ENCODE measurements at regions not wholly inside any gene's neighbourhood (a gene's known extent, or its start where the extent isn't known, plus 50 kb on each side); places are given as distances from the start of the nearest gene placed in this dataset.
"Not testable (repeated sequence)": the region's sequence is repeated elsewhere in the genome, so short reads cannot be mapped to it uniquely, and the experiment has no call there.

DNA sequence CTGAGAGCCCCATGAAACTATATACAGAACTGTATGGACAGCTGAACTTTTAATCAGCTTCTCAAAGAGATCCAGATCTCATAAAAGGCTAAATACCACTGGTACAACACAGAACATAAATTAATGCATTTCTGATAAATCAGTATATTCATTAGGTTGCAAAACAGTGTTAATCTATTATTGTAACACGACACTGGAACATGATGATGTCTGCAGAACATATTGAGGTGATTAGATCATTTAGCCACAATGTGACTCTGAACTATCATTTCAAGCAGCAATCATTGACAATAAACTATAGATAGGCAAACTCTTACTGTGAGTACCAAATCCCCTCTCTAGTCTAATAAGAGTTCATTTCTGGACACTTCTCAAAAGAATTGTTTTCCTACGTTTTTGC, 50.3 kb downstream of the GASK1B start:
- no peak overlapping the region for H2BK12ac ChIP-seq (ENCODE audit: low read length)
- no peak overlapping the region for H3K9ac ChIP-seq (ENCODE audit: low read depth, low read length, poor library complexity)
- H3K23ac ChIP-seq (ENCODE audit: low read depth, low read length, poor library complexity), result no peak overlapping the region
- no peak overlapping the region for H2AFZ ChIP-seq (ENCODE audit: low read length)
- H3K4me2 ChIP-seq (ENCODE audit: insufficient read depth, low read length, poor library complexity, severe bottlenecking), result no peak overlapping the region
- no peak overlapping the region for H2AK5ac ChIP-seq (ENCODE audit: low read depth, low read length)
- no peak overlapping the region for H4K8ac ChIP-seq (ENCODE audit: low read depth, low read length)
- no peak overlapping the region for H2BK15ac ChIP-seq (ENCODE audit: low read length)
- no CpG with 5 or more reads among the region's 2 CpGs for WGBS, 2 donors (ENCODE audit: extremely low coverage in 2 of 2, insufficient read length in 2 of 2, insufficient replicate concordance in 1 of 2)
- peaks cover 2 to 4% of the 10 kb centered on the region in 2 donors for H3K4me1 ChIP-seq (ENCODE audit: control insufficient read depth in 2 of 2, insufficient read depth in 1 of 2, low read depth in 1 of 2, low read length in 2 of 2)
- H3K18ac ChIP-seq (ENCODE audit: low read length), result no peak overlapping the region
- DNase-seq (ENCODE audit: low spot score), result no peak
- no peak overlapping the region for H3K14ac ChIP-seq (ENCODE audit: low read length)
- no peak overlapping the region for H3K27ac ChIP-seq (replicated peaks; ENCODE audit: low read length)
- H4K91ac ChIP-seq (ENCODE audit: low read depth, low read length, poor library complexity), result no peak overlapping the region
- H3K36me3 ChIP-seq (replicated peaks in 1 of 2; ENCODE audit: control insufficient read depth in 2 of 2, insufficient read depth in 2 of 2, low read length in 2 of 2), result no peaks in the 10 kb centered on the region
- H2BK120ac ChIP-seq (ENCODE audit: low read depth, low read length), result no peak overlapping the region
- H3K9me3 ChIP-seq (replicated peaks in 1 of 2; ENCODE audit: control insufficient read depth in 2 of 2, insufficient read depth in 1 of 2, low read depth in 1 of 2, low read length in 2 of 2), result no peaks in the 10 kb centered on the region
- H3K27me3 ChIP-seq (ENCODE audit: control insufficient read depth in 3 of 3, insufficient read depth in 3 of 3, low read depth in 1 of 3, low read length in 3 of 3), result no peaks in the 10 kb centered on the region
- H3K4ac ChIP-seq (ENCODE audit: low read length), result no peak overlapping the region
- H3K79me1 ChIP-seq (ENCODE audit: low read depth, low read length), result no peaks in the 10 kb centered on the region
- H3K4me3 ChIP-seq (ENCODE audit: low read length in 2 of 2), result no peak overlapping the region
- H2BK5ac ChIP-seq (ENCODE audit: low read length), result no peak overlapping the region

DNA sequence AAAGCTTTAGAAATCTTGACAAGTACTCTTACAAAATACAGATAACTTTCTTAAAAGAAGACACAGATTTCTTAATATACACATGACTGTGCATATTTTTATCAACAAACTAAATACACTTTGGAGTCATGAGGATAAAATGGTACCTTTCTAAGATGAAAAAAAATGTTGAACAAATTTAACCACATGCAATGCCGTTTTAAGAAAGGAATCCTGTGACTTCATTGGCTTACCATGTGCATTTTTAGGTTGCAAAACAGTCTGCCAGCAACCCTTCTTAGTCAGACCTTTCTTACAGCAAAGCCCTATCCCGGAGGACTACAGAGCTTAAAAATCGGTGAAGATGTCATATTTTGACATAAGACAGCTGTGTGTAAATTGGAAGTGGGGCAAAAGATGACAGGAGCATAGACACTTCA, 51.7 kb downstream of the GASK1B start:
- Histone ChIP-seq H3K4me1 (ENCODE audit: control insufficient read depth in 2 of 2, insufficient read depth in 1 of 2, low read depth in 1 of 2, low read length in 2 of 2) (peaks cover 2 to 4% of the 10 kb centered on the region in 2 donors), H2AFZ (ENCODE audit: low read length) (peak overlapping the region; percentile 21), H2BK5ac (ENCODE audit: low read length) (no peak overlapping the region), H2BK15ac (ENCODE audit: low read length) (no peak overlapping the region), H2BK12ac (ENCODE audit: low read length) (no peak overlapping the region), H3K9me3 (replicated peaks in 1 of 2; ENCODE audit: control insufficient read depth in 2 of 2, insufficient read depth in 1 of 2, low read depth in 1 of 2, low read length in 2 of 2) (no peaks in the 10 kb centered on the region), H3K4me2 (ENCODE audit: insufficient read depth, low read length, poor library complexity, severe bottlenecking) (no peak overlapping the region), H3K9ac (ENCODE audit: low read depth, low read length, poor library complexity) (no peak overlapping the region), H3K18ac (ENCODE audit: low read length) (no peak overlapping the region), H4K8ac (ENCODE audit: low read depth, low read length) (no peak overlapping the region), H3K4ac (ENCODE audit: low read length) (no peak overlapping the region), H2AK5ac (ENCODE audit: low read depth, low read length) (no peak overlapping the region), H3K36me3 (replicated peaks in 1 of 2; ENCODE audit: control insufficient read depth in 2 of 2, insufficient read depth in 2 of 2, low read length in 2 of 2) (no peaks in the 10 kb centered on the region), H3K27me3 (ENCODE audit: control insufficient read depth in 3 of 3, insufficient read depth in 3 of 3, low read depth in 1 of 3, low read length in 3 of 3) (no peaks in the 10 kb centered on the region), H3K79me1 (ENCODE audit: low read depth, low read length) (no peaks in the 10 kb centered on the region), H3K23ac (ENCODE audit: low read depth, low read length, poor library complexity) (no peak overlapping the region), H3K14ac (ENCODE audit: low read length) (no peak overlapping the region), H3K27ac (replicated peaks; ENCODE audit: low read length) (no peak overlapping the region), H4K91ac (ENCODE audit: low read depth, low read length, poor library complexity) (no peak overlapping the region), H2BK120ac (ENCODE audit: low read depth, low read length) (no peak overlapping the region), H3K4me3 (ENCODE audit: low read length in 2 of 2) (no peak overlapping the region)
- DNase-seq (ENCODE audit: low spot score), result no peak
- WGBS, 2 donors (ENCODE audit: extremely low coverage in 2 of 2, insufficient read length in 2 of 2, insufficient replicate concordance in 1 of 2), result no CpG with 5 or more reads among the region's 3 CpGs

DNA sequence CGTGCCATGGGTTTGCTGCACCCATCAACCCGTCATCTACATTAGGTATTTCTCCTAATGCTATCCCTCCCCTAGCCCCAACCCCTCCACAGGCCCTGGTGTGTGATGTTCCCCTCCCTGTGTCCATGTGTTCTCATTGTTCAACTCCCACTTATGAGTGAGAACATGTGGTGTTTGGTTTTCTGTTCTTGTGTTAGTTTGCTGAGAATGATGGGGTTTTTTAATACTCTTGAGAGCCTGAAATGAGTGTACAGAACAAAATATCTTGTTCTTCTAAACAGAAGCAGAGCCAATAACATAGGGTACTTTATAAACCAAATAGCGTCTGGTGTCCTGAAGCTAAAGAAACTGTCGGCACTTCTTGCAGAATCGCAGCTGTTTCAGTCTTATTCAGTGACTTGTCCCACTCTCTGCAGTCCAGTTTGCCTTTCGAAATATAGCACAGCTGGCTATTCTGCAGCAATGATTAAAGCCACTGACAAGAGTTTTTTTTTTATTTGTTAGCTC, 52.1 kb downstream of the GASK1B start:
- H2BK5ac ChIP-seq (ENCODE audit: low read length); H2BK12ac ChIP-seq (ENCODE audit: low read length); H3K9ac ChIP-seq (ENCODE audit: low read depth, low read length, poor library complexity); DNase-seq (ENCODE audit: low spot score); H2AK5ac ChIP-seq (ENCODE audit: low read depth, low read length); H3K4me3 ChIP-seq (ENCODE audit: low read length in 2 of 2); H3K14ac ChIP-seq (ENCODE audit: low read length); H3K27me3 ChIP-seq (ENCODE audit: control insufficient read depth in 3 of 3, insufficient read depth in 3 of 3, low read depth in 1 of 3, low read length in 3 of 3); H3K4me1 ChIP-seq (ENCODE audit: control insufficient read depth in 2 of 2, insufficient read depth in 1 of 2, low read depth in 1 of 2, low read length in 2 of 2); H3K79me1 ChIP-seq (ENCODE audit: low read depth, low read length); H2BK15ac ChIP-seq (ENCODE audit: low read length); H3K4ac ChIP-seq (ENCODE audit: low read length); H3K9me3 ChIP-seq (replicated peaks in 1 of 2; ENCODE audit: control insufficient read depth in 2 of 2, insufficient read depth in 1 of 2, low read depth in 1 of 2, low read length in 2 of 2); H2BK120ac ChIP-seq (ENCODE audit: low read depth, low read length); H3K36me3 ChIP-seq (replicated peaks in 1 of 2; ENCODE audit: control insufficient read depth in 2 of 2, insufficient read depth in 2 of 2, low read length in 2 of 2); H3K27ac ChIP-seq (replicated peaks; ENCODE audit: low read length); H3K4me2 ChIP-seq (ENCODE audit: insufficient read depth, low read length, poor library complexity, severe bottlenecking); H3K18ac ChIP-seq (ENCODE audit: low read length); H3K23ac ChIP-seq (ENCODE audit: low read depth, low read length, poor library complexity); H4K8ac ChIP-seq (ENCODE audit: low read depth, low read length); H4K91ac ChIP-seq (ENCODE audit: low read depth, low read length, poor library complexity): not testable (repeated sequence)
- WGBS, 2 donors (ENCODE audit: extremely low coverage in 2 of 2, insufficient read length in 2 of 2, insufficient replicate concordance in 1 of 2), result no CpG with 5 or more reads among the region's 6 CpGs
- H2AFZ ChIP-seq (ENCODE audit: low read length), result peak overlapping the region; percentile 21

DNA sequence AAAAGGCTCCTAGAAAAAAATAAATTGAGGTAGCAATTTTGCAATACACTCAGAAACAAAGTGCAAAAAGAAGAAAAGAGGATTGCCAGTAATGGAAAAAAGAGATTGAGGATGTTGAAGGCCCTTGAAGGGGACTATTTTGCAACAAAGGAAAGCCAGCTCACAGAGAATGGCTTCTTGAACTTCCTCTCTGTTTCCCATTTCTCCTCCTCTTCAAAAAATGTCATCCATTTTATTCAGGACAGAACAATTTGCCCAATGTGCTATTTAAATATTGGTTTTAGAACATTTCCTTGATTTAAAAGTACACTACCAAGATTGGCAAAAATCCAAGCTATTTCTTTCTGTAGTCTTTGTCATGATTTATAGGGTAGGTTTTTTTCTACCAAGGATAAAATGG, 60.2 kb downstream of the GASK1B start:
- no peaks in the 10 kb centered on the region for H3K36me3 ChIP-seq (replicated peaks in 1 of 2; ENCODE audit: control insufficient read depth in 2 of 2, insufficient read depth in 2 of 2, low read length in 2 of 2)
- no peak overlapping the region for H4K8ac ChIP-seq (ENCODE audit: low read depth, low read length)
- H3K27me3 ChIP-seq (ENCODE audit: control insufficient read depth in 3 of 3, insufficient read depth in 3 of 3, low read depth in 1 of 3, low read length in 3 of 3), result no peaks in the 10 kb centered on the region
- H2BK15ac ChIP-seq (ENCODE audit: low read length), result no peak overlapping the region
- no peak overlapping the region for H3K4me3 ChIP-seq (ENCODE audit: low read length in 2 of 2)
- no peak overlapping the region for H3K18ac ChIP-seq (ENCODE audit: low read length)
- H4K91ac ChIP-seq (ENCODE audit: low read depth, low read length, poor library complexity), result no peak overlapping the region
- H2BK5ac ChIP-seq (ENCODE audit: low read length), result no peak overlapping the region
- no peak overlapping the region for H3K4ac ChIP-seq (ENCODE audit: low read length)
- no peak overlapping the region for H2BK120ac ChIP-seq (ENCODE audit: low read depth, low read length)
- no peak overlapping the region for H2AK5ac ChIP-seq (ENCODE audit: low read depth, low read length)
- no peaks in the 10 kb centered on the region for H3K9me3 ChIP-seq (replicated peaks in 1 of 2; ENCODE audit: control insufficient read depth in 2 of 2, insufficient read depth in 1 of 2, low read depth in 1 of 2, low read length in 2 of 2)
- no peaks in the 10 kb centered on the region for H3K79me1 ChIP-seq (ENCODE audit: low read depth, low read length)
- no peak overlapping the region for H3K27ac ChIP-seq (replicated peaks; ENCODE audit: low read length)
- peak overlapping the region; percentile 57 for H2AFZ ChIP-seq (ENCODE audit: low read length)
- peaks cover 3 to 8% of the 10 kb centered on the region in 2 donors for H3K4me1 ChIP-seq (ENCODE audit: control insufficient read depth in 2 of 2, insufficient read depth in 1 of 2, low read depth in 1 of 2, low read length in 2 of 2)
- no peak overlapping the region for H3K4me2 ChIP-seq (ENCODE audit: insufficient read depth, low read length, poor library complexity, severe bottlenecking)
- H2BK12ac ChIP-seq (ENCODE audit: low read length), result no peak overlapping the region
- no peak overlapping the region for H3K14ac ChIP-seq (ENCODE audit: low read length)
- no peak overlapping the region for H3K9ac ChIP-seq (ENCODE audit: low read depth, low read length, poor library complexity)
- no peak for DNase-seq (ENCODE audit: low spot score)
- H3K23ac ChIP-seq (ENCODE audit: low read depth, low read length, poor library complexity), result no peak overlapping the region
